ENCODE measurements at regions not wholly inside any gene's neighbourhood (a gene's known extent, or its start where the extent isn't known, plus 50 kb on each side); places are given as distances from the start of the nearest gene placed in this dataset.

DNA sequence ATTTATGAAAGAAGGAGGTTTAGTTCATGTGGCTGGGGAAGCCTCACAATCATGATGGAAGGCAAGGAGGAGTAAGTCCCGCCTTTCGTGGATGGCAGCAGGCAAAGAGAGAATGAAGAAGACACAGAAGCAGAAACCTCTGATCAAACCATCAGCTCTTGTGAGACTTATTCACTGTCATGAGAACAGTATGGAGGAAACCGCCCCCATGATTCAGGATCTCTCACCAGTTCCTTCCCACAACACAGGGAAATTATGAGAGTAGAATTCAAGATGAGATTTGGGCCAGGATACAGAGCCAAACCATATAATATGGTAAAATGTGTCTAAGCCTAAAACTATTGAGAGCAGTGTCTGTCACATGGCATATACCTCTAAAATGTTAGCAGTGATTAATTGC, 503.8 kb upstream of the CCDC179 start:
- no peak for DNase-seq (ENCODE audit: low read depth in 1 of 2, low spot score in 1 of 2)
- Histone ChIP-seq H3K4me3 (no peak overlapping the region), H3K36me3 (no peaks in the 10 kb centered on the region), H3K27ac (no peak overlapping the region), H3K9me3 (ENCODE audit: low read depth) (no peaks in the 10 kb centered on the region), H3K27me3 (no peaks in the 10 kb centered on the region), H3K4me1 (ENCODE audit: low read depth) (no peaks in the 10 kb centered on the region)
- TF ChIP-seq, protein P1, sequence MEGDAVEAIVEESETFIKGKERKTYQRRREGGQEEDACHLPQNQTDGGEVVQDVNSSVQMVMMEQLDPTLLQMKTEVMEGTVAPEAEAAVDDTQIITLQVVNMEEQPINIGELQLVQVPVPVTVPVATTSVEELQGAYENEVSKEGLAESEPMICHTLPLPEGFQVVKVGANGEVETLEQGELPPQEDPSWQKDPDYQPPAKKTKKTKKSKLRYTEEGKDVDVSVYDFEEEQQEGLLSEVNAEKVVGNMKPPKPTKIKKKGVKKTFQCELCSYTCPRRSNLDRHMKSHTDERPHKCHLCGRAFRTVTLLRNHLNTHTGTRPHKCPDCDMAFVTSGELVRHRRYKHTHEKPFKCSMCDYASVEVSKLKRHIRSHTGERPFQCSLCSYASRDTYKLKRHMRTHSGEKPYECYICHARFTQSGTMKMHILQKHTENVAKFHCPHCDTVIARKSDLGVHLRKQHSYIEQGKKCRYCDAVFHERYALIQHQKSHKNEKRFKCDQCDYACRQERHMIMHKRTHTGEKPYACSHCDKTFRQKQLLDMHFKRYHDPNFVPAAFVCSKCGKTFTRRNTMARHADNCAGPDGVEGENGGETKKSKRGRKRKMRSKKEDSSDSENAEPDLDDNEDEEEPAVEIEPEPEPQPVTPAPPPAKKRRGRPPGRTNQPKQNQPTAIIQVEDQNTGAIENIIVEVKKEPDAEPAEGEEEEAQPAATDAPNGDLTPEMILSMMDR (IDR thresholded peaks at IDR 0.05; ENCODE audit: low read depth, low read length): no peak

DNA sequence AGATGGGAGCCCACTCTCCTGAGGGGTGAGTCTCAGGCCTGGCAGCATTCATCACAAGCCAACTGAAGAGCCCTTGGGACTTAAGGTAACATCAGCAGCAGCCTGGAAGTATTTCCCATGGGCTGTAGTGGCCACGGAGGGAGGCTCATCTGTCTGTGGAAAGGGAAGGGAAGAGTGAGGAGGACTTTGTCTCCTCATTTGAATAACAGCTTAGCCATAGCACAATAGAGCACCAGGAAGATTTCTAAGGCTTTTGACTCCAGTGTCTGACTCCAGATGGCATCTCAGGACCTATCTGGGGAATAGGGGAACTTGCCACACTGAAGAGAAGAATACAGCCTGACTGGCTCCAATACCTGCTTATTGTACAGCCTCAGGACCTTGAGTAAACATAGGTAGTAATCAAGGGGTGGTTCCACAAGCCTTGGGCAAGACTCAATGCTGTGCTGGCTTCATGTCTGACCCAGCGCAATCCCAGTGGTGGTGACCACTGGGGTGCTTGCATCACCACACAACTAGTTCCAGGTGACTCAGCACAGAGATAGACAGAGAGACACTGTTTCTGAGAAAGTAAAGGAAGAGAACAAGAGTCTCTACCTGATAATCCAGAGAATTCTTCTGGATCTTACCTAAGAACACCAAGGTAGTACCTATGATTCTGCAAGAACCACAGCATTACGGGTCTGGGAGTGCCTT, 510.5 kb upstream of the CCDC179 start:
- Histone ChIP-seq H3K36me3 (no peaks in the 10 kb centered on the region), H3K27ac (no peak overlapping the region), H3K9me3 (ENCODE audit: low read depth) (no peaks in the 10 kb centered on the region), H3K27me3 (no peaks in the 10 kb centered on the region), H3K4me1 (ENCODE audit: low read depth) (no peaks in the 10 kb centered on the region), H3K4me3 (no peak overlapping the region)
- TF ChIP-seq, protein P1 (IDR thresholded peaks at IDR 0.05; ENCODE audit: low read depth, low read length): no peak
- no peak for DNase-seq (ENCODE audit: low read depth in 1 of 2, low spot score in 1 of 2)

DNA sequence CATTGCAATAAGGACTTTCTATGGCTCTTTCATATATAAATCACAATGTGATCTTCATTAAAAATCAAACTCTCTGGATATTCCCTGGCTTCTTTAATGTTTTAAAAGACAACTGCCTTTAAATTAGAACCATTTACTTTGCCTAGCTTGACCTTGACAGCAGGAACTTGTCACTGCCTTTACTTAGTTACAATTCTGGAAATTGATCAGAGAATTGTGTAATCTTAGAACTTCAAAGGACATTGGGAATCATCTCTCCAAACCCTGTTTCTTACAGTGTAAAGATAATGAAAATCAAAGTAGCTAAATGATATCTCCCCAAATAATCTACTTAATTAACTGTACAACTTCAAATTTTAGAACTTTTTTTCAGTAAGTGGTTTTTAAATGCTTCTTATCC, 517.6 kb upstream of the CCDC179 start:
- TF ChIP-seq, protein P1 (IDR thresholded peaks at IDR 0.05; ENCODE audit: low read depth, low read length): no peak
- DNase-seq (ENCODE audit: low read depth in 1 of 2, low spot score in 1 of 2): no peak
- no peak overlapping the region for H3K27ac ChIP-seq
- H3K27me3 ChIP-seq: no peaks in the 10 kb centered on the region
- no peaks in the 10 kb centered on the region for H3K36me3 ChIP-seq
- H3K4me1 ChIP-seq (ENCODE audit: low read depth): no peaks in the 10 kb centered on the region
- H3K9me3 ChIP-seq (ENCODE audit: low read depth): no peaks in the 10 kb centered on the region
- H3K4me3 ChIP-seq: no peak overlapping the region

- no peaks in the 10 kb centered on the region for H3K36me3 ChIP-seq
- H3K27me3 ChIP-seq: no peaks in the 10 kb centered on the region
- H3K9me3 ChIP-seq (ENCODE audit: low read depth): no peaks in the 10 kb centered on the region
- H3K4me1 ChIP-seq (ENCODE audit: low read depth): no peaks in the 10 kb centered on the region
- no peak overlapping the region for H3K27ac ChIP-seq
- DNase-seq (ENCODE audit: low read depth in 1 of 2, low spot score in 1 of 2): no peak
- TF ChIP-seq, protein P1 (IDR thresholded peaks at IDR 0.05; ENCODE audit: low read depth, low read length): no peak
- H3K4me3 ChIP-seq: no peak overlapping the region
Observed at GRCh38 chr11:23391031-23391430, 530.8 kb upstream of the CCDC179 start.

- Histone ChIP-seq H3K4me1 (ENCODE audit: low read depth) (no peaks in the 10 kb centered on the region), H3K36me3 (no peaks in the 10 kb centered on the region), H3K27me3 (no peaks in the 10 kb centered on the region), H3K27ac (no peak overlapping the region), H3K9me3 (ENCODE audit: low read depth) (no peaks in the 10 kb centered on the region), H3K4me3 (no peak overlapping the region)
- TF ChIP-seq, protein P1 (IDR thresholded peaks at IDR 0.05; ENCODE audit: low read depth, low read length): no peak
- DNase-seq (ENCODE audit: low read depth in 1 of 2, low spot score in 1 of 2): no peak
Observed at GRCh38 chr11:23398052-23398451, 537.8 kb upstream of the CCDC179 start.

Measured in cardiac muscle cell (in vitro differentiated cells and primary cell).